Dermis microvascular lymphatic vessel endothelial cell (primary cell): ENCODE measurements at regions not wholly inside any gene's neighbourhood (a gene's known extent, or its start where the extent isn't known, plus 50 kb on each side); places are given as distances from the start of the nearest gene placed in this dataset.

ENCODE experiments used
- DNase-seq, 2 donors: peaks; one replicate each; pipeline versions ENCODE4 v3.0.0 to v3.0.0-alpha.2; 2010; ENCODE audit warnings: low read depth in 2 of 2

DNA sequence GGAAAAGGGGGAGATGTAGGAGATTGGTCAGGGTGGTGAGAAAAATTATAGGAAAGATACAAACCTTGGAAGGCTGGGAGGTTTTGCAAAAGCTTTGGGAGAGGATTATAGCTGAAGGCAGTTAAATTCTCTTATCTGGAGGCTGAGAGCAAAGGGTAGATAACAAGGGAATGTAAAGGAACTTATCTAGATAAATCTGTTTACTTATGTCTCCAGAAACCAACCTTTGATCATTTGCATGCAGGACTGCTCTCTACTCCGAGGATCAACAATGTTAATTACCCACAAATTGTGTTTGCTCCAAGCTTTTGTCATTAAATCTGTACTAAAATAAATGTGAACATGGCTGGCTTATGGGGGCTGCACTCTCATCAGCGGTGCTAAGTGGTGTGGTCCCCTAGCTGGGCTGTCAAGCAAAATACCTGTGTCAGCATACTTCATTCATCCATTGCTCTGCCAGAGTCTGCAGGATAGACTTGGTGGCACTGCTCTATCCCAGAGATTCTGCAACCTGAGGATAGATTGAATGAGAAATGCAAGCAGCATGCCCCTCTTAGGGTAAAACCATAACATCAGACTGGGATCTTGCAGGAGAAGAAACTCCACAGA lies 1599.2 kb upstream of the TENM4 start:
- no peak for DNase-seq

DNA sequence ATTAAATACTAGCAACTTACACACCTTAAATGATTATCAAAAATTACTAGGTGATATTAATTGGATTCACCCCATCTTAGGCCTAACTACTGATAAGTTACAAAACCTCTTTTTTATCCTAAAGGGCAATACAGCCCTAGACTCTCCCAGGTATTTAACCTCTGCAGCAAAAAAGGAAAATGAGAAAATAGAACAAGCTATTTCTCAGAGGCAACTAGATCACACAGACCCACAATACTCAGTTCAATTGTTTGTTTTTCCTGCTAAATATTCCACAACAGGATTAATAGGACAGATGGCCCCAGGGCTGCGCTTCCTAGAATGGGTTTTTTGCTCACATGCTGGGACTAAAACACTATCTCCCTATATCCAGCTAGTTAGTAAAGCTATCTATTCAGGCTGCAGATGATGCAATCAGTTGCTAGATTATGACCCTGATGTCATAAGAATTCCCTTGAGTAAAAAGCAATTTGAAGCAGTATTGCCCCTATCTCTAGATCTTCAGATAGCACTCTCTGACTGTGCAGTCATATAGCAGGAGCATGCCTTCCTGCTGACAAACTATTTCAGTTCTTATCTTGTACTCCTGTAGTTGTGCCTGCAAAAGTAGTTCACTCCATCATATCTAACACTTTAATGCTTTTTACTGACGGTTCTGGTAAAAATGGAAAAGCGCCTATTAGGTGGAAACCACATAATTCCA lies 1595.5 kb upstream of the TENM4 start:
- no peak for DNase-seq

DNA sequence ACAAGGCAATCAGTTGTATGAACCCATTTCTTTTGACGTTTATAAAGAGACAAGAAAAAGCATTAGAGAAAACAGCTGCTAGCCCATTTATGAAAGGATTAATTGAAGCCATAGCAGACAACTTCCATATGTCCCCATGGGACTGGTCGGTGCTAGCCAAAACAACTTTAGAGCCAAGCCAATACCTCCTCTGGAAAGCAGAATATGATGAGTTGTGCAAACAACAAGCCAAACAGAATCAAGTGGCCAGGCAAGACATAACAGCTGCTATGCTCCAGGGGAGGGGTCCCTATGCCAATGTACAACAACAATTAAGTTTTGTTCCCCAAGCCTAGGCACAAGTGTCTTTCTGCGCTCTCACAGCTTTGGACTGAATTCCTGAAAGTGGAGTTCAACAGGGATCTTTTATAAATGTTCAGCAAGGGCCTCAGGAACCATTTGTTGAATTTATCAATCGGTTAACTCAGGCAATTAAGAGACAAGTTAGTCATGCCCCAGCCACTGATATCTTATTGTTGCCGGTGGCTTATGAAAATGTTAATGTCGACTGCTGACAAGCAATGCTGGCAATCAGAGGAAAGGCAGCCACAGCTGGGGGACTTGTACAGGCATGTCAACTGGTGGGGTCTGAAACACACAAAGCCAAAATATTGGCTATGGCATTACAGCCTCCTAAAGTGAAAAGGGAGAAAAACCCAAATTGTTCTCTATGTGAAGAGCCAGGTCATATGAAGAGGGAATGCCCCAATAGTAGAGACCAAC lies 1593.1 kb upstream of the TENM4 start:
- no peak for DNase-seq

DNA sequence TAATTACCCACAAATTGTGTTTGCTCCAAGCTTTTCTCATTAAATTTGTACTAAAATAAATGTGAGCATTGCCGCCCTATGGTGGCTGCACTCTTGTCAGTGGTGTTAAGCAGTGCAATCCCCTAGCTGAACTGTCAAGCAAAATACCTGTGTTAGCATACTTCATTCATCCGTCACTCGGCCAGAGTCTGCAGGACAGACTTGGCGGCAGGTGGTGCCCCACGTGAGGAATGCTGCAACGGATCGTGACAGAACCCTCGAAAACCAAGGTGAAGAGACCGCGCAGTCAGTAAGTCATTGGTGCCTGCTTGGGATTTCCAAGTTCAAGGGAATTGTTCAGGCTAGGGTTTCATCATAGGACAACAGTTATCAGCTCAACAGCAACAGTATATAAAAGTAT lies 1592.1 kb upstream of the TENM4 start:
- no peak for DNase-seq

DNA sequence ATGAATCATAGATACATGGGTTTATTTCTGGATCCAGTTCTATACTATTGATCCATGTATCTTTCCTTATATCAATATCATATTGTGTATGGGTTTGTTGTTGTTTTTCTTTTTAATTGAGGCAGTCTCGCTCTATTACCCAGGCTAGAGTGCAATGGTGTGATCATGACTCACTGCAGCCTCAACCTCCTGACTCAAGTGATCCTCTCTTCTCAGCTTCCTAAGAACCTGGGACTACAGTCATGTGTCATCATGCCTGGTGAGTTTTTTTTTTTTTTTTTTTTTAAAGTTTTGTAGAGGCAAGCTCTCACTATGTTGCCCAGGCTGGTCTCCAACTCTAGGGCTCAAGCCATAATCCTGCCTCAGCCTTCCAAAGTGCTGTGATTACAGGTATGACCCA lies 1589.4 kb upstream of the TENM4 start:
- DNase-seq = no peak

DNA sequence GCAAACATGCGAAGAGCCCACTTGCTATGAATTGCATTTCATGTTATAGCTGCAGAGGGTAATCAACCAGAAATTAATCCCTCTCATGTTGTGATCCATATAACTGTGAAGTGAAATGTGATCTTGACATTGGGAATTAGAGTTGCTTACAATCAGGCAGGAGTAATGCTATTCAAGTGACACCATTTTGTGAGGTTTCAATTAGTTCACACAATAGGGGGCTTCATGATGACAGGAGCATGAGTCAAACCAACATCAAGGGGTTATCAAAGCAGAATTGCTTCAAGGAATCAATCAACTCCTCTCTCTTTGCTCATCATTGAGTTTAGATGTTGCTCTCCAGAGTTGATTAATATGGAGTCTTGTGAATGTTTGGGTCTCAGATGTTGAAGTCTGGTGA lies 1585.2 kb upstream of the TENM4 start:
- no peak for DNase-seq

DNA sequence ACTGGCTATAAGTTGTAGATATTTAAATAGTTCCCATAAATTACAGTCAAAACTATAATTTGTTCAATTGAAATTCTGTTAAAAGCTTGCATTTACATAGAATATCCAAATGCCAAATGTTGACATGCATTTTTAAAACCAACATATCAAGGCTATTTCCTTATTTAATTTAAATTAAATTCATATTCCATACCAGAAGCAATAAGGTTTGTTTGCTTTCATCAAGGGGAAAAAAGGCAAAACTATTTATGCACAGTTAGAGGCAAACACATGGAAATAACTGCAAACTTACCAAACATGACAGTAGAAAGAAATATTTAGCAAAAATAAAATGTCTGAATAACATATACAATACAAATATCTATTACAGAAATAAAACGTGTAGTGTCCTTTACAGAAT lies 1581.2 kb upstream of the TENM4 start:
- no peak for DNase-seq

DNA sequence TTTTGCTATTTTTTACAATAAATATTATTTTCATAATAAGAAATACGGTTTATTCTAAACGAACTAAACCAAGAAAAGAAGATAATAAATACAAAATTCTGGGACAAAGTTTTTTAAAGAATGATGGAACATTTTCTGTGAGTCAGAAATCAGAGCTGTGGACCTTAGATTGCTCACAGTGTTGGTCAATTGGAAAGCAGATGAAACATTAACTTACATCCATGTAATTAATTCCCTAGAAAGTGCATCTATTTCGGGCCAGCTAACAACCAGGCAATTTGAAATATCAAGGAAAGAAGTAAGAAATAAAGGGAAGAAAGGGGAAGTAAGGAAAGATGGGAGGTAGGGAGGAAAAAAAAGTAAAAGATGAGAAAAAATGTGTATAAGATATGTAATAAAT lies 1569.8 kb upstream of the TENM4 start:
- no peak for DNase-seq

DNA sequence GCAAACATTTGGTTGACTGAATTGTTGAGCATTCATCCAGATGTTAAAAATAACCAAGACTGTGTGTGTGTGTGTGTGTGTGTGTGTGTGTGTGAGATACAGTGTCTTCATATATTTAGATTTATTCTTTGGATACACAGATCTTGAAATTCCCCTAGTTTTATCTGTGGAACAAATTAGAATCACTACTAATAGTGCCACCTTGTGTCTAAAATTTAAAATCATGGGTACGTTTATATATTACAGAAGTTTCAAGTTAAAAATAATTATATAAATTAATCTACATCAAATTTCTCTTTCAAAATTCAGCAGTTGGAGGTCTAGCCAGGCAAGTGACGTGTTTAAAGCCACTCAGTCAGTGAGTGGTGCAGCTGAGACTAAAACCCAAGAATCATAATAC lies 1566.2 kb upstream of the TENM4 start:
- peak in 1 of 2 donors; percentile 2 for DNase-seq

DNA sequence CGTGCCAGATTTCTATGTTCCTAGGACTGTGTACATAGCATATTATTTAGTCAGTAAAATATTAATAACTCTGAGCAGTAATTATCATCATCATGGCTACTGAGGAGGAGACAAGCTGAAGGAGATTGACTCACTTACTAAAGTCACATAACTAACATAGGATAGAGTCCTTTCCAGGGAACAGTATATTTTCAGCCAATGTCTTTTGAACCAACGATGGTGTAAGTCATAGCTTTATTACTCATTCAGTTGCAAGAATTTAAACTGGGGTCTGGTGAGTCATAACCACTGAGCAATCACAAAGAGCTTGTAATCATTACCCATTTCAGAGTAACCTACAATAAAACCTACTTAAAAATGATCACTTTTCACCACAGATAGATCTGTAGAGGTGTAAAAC lies 1564.8 kb upstream of the TENM4 start:
- no peak for DNase-seq

DNA sequence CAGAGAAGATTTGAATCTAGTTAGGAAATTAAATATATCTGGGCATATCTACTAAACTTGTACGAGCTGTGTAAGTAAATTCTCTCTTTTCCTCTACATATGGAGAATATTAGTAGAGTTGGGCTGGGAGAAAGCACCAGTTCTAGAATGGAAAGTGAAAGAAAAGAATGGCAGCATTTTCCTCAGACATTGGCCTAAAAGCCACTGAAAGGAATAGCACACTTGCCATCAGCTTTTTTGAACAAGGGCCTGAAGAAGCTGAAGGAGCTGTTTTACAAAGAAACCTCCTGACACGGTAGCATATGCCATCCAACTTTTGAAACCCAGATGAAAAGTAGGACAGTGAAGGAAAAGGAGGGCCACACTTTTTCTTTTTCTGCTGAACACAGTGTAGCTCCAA lies 1563.7 kb upstream of the TENM4 start:
- no peak for DNase-seq

DNA sequence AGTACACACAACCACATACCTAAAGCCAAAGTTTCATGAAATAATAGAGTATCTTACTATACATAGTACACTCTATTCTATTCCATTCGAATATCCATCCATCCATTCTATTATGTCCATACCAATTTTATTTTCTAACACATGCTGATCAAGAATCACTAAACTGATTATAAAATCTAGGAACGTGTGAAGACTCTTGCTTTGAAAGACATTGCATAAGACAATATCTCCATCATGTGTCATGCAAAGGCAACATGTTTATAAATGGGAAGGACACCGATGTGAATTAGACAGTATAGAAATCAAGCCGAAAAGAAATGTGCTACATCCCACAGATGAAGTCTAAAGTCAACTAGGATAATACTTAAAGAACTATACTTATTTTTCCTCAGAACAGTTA lies 1561.5 kb upstream of the TENM4 start:
- no peak for DNase-seq

DNA sequence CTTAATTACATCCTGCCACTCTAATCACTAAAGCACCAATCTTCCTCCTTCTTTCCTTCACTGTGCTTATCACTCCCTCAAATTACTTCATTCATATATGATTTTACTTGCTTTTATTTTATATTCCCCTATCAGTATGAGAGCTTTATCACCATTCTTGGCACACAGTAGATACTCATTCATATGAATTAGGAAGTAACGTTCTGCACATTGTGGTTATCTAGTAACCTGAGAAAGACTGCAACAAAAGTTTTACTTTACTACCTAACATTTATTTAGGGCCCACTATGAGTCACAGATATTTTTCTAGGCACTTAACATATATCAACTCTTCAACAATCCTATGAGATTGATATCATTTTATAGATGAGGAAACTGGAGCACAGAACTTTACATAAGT lies 1559.9 kb upstream of the TENM4 start:
- no peak for DNase-seq

DNA sequence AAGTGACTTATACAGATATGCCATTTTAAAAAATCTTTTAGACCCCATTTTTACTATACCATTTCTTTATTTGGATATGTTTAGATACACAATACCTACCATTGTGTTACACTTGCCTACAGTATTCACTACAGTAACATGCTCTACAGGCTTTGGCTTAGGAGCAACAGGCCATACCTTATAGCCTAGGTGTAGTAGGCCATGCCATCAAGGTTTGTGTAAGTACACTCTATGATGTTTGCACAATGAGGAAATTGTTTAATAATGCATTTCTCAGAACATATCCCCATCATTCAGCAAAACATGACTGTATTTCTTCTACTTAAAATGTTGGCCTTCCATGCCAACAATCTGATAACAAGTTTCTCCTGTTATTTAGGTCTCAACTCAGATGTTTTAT lies 1559.5 kb upstream of the TENM4 start:
- no peak for DNase-seq

DNA sequence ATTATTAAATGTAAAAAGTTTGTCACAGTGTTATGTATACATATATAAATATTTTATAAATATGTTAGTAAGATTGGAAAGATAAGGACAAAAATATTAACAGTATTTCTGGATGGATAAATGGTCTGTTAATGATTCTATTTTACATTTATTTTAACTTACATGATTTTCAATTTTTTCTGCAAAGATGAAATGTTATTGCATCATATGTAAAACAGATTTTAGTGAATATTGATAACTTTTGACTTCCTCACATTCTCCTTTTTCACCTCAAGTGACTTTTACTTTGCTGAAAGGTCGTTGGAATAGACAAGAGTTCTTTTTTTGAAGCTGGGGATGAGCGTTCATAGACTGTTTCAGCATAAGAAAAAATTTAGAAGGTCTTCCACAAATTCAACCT lies 1554.7 kb upstream of the TENM4 start:
- no peak for DNase-seq

DNA sequence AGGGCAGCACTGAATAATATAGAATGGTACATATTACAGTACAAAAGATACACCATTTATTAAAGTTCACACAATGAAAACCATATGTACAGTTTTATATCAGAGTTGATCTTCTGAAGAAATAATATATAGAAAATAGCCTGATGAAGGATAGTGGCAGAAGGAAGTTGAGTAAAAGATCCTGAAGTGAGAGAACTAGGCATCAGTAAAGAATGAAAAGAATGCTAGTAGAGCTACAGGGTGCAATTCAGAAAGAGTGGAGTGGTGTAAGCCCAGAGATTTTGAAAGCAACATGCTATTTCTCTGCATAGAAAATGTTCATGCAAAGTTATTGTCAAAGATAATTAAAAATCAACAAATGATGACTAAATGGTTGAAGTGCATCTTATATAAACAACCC lies 1552.7 kb upstream of the TENM4 start:
- no peak for DNase-seq

DNA sequence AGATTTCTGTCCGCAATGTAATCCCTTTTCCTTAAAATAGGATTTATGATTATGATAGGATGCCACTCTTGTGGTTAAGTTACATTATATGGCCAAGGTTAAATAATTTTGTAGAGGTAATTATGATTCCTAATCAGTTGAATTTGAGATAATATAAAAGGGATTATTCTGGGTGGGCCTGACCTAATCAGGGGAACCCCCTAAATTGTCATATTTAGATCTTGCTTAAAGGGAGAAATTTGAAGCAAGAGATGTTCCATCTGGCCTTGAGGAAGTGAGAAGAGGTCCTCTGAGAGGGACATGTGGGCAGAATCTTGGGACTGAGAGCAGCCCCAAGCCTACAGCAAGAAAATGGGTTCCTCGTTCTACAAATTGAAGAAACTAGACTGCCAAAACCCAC lies 1550.1 kb upstream of the TENM4 start:
- DNase-seq = no peak

DNA sequence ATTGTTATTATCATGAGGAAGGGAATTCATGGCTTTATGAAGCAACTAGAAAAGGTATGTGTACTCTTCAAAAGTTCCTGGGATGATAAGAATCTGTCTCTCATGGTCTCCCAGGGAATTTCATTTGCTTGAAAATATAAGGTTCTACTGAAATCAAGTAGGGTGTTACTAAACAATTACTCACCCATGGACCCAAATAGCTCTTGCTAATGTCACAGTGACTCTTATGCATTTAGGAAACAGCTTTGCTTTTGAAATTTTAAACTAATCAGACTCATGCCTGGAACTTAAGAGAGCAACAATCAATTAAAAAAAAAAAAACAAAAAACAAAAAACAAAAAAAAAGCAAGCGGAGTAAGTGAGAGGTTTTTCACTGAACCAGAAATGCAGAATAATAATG lies 1546.3 kb upstream of the TENM4 start:
- no peak for DNase-seq

DNA sequence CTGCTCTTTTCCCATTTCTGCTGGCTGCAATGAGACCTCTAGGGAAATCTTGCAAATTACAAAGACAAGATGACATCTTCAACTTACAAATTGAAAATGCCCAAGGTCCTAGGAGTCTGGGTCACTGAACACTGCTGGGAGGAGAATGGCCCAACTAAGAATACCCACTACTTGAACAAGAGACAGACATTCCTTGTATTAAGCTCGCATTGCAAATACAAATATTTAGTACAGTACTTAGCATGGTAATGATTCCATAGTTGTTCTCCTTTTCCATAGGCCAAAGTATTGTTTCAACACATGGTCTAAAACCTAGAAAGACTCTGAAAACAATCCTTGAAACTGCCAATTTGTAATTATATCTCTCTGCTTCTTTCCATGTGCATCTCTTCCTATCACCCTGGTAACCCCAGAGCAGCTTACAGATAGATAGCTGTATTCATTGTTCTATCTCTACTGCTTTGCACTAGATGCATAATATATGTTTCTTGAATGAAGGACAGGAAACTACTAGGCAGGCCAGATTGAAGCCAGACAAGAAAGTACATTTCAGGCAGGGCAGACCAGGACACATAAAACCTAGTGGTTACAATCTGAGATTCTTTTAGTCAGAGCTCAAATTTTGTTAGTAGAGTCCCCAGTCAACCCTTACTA lies 1545.7 kb upstream of the TENM4 start:
- DNase-seq = no peak

DNA sequence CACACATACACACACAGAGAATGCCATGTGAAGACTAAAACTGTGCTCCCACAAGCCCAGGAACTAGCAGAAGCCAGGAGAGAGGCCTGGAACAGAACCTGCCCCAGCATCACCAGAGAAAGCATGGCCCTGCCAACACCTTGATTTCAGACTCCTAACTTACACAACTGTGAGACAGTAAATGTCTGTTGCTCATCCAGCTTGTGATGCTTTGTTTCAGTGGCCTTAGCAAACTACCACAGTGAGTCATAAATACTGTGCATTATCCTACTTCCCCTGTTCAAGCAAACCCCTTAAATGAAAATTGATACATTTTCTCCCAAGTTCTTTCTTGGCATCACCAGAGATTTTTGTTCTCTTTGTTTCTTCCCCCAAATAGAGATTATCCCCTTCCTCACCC lies 1539.4 kb upstream of the TENM4 start:
- no peak for DNase-seq

DNA sequence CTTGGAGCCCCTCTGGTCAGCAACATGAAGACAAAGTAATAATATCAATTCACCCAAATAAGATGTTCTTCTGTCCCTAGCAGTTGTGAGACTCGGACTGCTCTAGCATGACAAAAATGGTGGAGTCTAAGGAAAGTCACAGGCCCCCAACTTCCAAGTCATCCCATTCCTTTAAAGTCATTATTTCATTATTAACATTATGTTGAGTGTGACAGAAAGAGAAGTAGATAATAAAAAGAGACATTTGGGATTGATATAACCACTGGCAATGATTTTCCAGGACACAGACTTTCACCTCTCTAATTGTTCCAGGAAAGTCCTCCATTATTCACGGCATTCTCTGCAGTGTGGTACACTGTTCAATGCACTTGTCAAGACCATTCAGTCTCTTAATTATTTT lies 1533.0 kb upstream of the TENM4 start:
- DNase-seq = no peak

DNA sequence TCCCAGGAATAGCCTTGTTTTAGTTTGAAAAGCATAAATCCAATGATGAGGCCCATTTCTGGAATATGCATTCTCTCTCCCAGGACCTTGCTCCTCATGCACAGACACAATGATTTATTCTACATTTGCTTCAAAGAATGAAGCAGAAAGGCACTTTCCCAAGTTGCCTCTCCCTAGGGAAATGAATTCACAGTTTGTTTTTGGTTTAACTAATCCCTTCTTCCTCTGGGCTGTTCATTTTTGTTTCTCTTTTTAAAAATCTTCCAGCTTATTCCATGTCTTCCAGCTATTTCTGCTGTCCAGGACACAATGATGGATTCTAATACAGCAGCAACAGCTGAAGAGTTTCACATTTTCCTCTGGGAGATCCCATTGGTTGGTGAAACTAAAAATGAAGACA lies 1529.2 kb upstream of the TENM4 start:
- no peak for DNase-seq

DNA sequence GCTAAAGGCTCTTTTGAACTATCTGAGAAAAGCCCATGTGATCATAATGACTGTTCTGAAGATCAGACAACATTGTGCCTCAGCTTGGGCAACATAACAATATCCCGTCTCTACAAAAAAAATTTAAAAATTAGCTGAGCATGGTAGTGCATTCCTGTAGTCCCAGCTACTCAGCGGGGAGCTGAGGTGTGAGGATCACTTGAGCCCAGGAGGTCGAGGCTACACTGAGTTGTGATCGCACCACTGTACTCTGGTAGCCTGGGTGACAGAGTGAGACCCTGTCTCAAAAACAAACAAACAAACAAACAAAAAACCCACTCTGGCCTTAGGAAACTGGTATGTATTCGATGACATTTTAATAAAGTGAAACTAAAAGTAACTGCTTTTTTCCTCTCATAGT lies 1526.8 kb upstream of the TENM4 start:
- no peak for DNase-seq
